Body of pancreas (tissue), 4 donors: ENCODE measurements at regions not wholly inside any gene's neighbourhood (a gene's known extent, or its start where the extent isn't known, plus 50 kb on each side); places are given as distances from the start of the nearest gene placed in this dataset.

Experiments
- ATAC-seq: fragments of 150-250 bp; one replicate; pipeline ENCODE4 v1.9.1; 2016
- DNase-seq, 4 donors: peaks; one replicate each; pipeline ENCODE4 v3.0.0-alpha.2; 2019
- H3K27ac ChIP-seq, 4 donors: fragments of 200-600 bp; sonication (generic); 1 replicate in 3 of 4; 2 replicates in 1 of 4; pipeline versions ENCODE4 v1.5.1 to v1.6.1; 2016 to 2019; ENCODE audit warnings: mild to moderate bottlenecking in 1 of 4, mixed read lengths in 1 of 4, moderate library complexity in 1 of 4
- H3K27me3 ChIP-seq, 2 donors: fragments of 200-600 bp; sonication (generic); one replicate each; pipeline ENCODE4 v1.6.0; 2016; ENCODE audit warnings: mild to moderate bottlenecking in 1 of 2
- H3K36me3 ChIP-seq, 2 donors: fragments of 200-600 bp; sonication (generic); replicated peaks in 1 of 2; 2 replicates each; pipeline ENCODE4 v1.5.1; 2016; ENCODE audit warnings: low read depth in 2 of 2; ENCODE audit not compliant: insufficient read depth in 1 of 2
- H3K4me1 ChIP-seq: fragments of 200-600 bp; sonication (generic); one replicate; pipeline ENCODE4 v1.6.0; 2016
- H3K4me3 ChIP-seq, 2 donors: fragments of 200-600 bp; sonication (generic); 1 replicate in 1 of 2; 2 replicates in 1 of 2; pipeline ENCODE4 v1.5.1; 2016 to 2019
- H3K9me3 ChIP-seq, 3 donors: fragments of 200-600 bp; sonication (generic); 1 replicate in 2 of 3; 2 replicates in 1 of 3; pipeline ENCODE4 v1.5.1; 2016
- CTCF ChIP-seq, 7 experiments: fragments of 450-650 bp in 4 of 7; fragments of 200-600 bp in 3 of 7; sonication (generic) in 3 of 7; IDR thresholded peaks; one replicate each; pipeline ENCODE4 v1.5.1; 2016 to 2019; ENCODE audit warnings: antibody characterized with exemption in 7 of 7
- POLR2A ChIP-seq, 3 donors: fragments of 450-650 bp; IDR thresholded peaks; one replicate each; pipeline ENCODE4 v1.6.1; 2016; ENCODE audit warnings: antibody characterized with exemption in 3 of 3, mild to moderate bottlenecking in 2 of 3
- whole genome bisulfite sequencing, 2 donors: methylation state at CpG; one replicate each; pipeline ENCODE4 v1.1.5; 2017; 5-methylcytosine and 5-hydroxymethylcytosine counted together
- intact Hi-C: fragments of 100-400 bp; cut with DNase I; formaldehyde crosslinking; loops from one replicate; pipeline ENCODE4 v1.15.1; 2023

GRCh38 chr10:1894912-1895311 is 157.6 kb upstream of the ADARB2 start:
- H3K9me3 ChIP-seq, result no peaks in the 10 kb centered on the region
- no peak overlapping the region for H3K4me3 ChIP-seq
- TF ChIP-seq CTCF (IDR thresholded peaks at IDR 0.05) (no peak), POLR2A (IDR thresholded peaks at IDR 0.05) (no peak)
- intact Hi-C loops, result no loop called here
- H3K27me3 ChIP-seq, result no peaks in the 10 kb centered on the region
- no peak overlapping the region for H3K27ac ChIP-seq
- H3K4me1 ChIP-seq, result no peaks in the 10 kb centered on the region
- no peak for ATAC-seq
- WGBS, 2 donors, result 76 to 81% methylated on average over 4 of the region's 4 CpGs
- no peak for DNase-seq
- no peaks in the 10 kb centered on the region for H3K36me3 ChIP-seq

- no peaks in the 10 kb centered on the region for H3K27me3 ChIP-seq
- TF ChIP-seq CTCF (IDR thresholded peaks at IDR 0.05) (no peak), POLR2A (IDR thresholded peaks at IDR 0.05) (no peak)
- ATAC-seq, result no peak
- WGBS, 2 donors, result 53 to 64% methylated on average over 9 of the region's 9 CpGs
- no peaks in the 10 kb centered on the region for H3K4me1 ChIP-seq
- no peaks in the 10 kb centered on the region for H3K36me3 ChIP-seq
- no peak for DNase-seq
- no peaks in the 10 kb centered on the region for H3K9me3 ChIP-seq
- intact Hi-C loops, result no loop called here
- H3K27ac ChIP-seq, result no peak overlapping the region
- no peak overlapping the region for H3K4me3 ChIP-seq
Measured at GRCh38 chr10:1893941-1894340, 156.6 kb upstream of the ADARB2 start.

GRCh38 chr10:1886039-1886438 is 148.7 kb upstream of the ADARB2 start:
- no peak for TF ChIP-seq CTCF (IDR thresholded peaks at IDR 0.05)
- TF ChIP-seq POLR2A (IDR thresholded peaks at IDR 0.05), result no peak
- Histone ChIP-seq H3K4me3 (no peak overlapping the region), H3K36me3 (no peaks in the 10 kb centered on the region), H3K27ac (no peak overlapping the region), H3K4me1 (no peaks in the 10 kb centered on the region), H3K27me3 (no peaks in the 10 kb centered on the region), H3K9me3 (no peaks in the 10 kb centered on the region)
- WGBS, 2 donors, result 50 to 52% methylated on average over 1 of the region's 1 CpG
- intact Hi-C loops, result no loop called here
- DNase-seq, result no peak
- no peak for ATAC-seq

- Histone ChIP-seq H3K36me3 (no peaks in the 10 kb centered on the region), H3K9me3 (no peaks in the 10 kb centered on the region), H3K27ac (no peak overlapping the region), H3K4me3 (no peak overlapping the region), H3K27me3 (no peaks in the 10 kb centered on the region), H3K4me1 (no peaks in the 10 kb centered on the region)
- WGBS, 2 donors, result 23 to 24% methylated on average over 4 of the region's 4 CpGs
- TF ChIP-seq CTCF (IDR thresholded peaks at IDR 0.05) (no peak), POLR2A (IDR thresholded peaks at IDR 0.05) (no peak)
- no peak for DNase-seq
- ATAC-seq, result no peak
- intact Hi-C loops, result no loop called here
Measured at GRCh38 chr10:1882728-1883127, 145.4 kb upstream of the ADARB2 start.

GRCh38 chr10:1882180-1882579 is 144.9 kb upstream of the ADARB2 start:
- intact Hi-C loops, result no loop called here
- no peaks in the 10 kb centered on the region for H3K27me3 ChIP-seq
- no peaks in the 10 kb centered on the region for H3K36me3 ChIP-seq
- no peak for TF ChIP-seq CTCF (IDR thresholded peaks at IDR 0.05)
- no peak for TF ChIP-seq POLR2A (IDR thresholded peaks at IDR 0.05)
- no peaks in the 10 kb centered on the region for H3K9me3 ChIP-seq
- ATAC-seq (no peak), DNase-seq (no peak)
- H3K4me3 ChIP-seq, result no peak overlapping the region
- no peaks in the 10 kb centered on the region for H3K4me1 ChIP-seq
- no peak overlapping the region for H3K27ac ChIP-seq
- 43 to 47% methylated on average over 9 to 12 of the region's 12 CpGs for WGBS, 2 donors
